Right ventricle myocardium inferior (tissue), 1 donor: ENCODE measurements at regions not wholly inside any gene's neighbourhood (a gene's known extent, or its start where the extent isn't known, plus 50 kb on each side); places are given as distances from the start of the nearest gene placed in this dataset.

ENCODE experiments used
- ATAC-seq: fragments of 200-7000 bp; cut with Tn5 transposase; one replicate; pipeline ENCODE4 v1.9.1; 2020; ENCODE audit warnings: mild to moderate bottlenecking, moderate library complexity
- DNase-seq: peaks from one replicate; pipeline ENCODE4 v3.0.0; 2021; ENCODE audit errors: missing footprints
- intact Hi-C: fragments of 100-400 bp; cut with DNase I; formaldehyde crosslinking; loops from one replicate; pipeline ENCODE4 v1.11.0; 2022
- donor health status: DM: no; HTN: yes; CAD: no; lungs with severe emphysema.

DNA sequence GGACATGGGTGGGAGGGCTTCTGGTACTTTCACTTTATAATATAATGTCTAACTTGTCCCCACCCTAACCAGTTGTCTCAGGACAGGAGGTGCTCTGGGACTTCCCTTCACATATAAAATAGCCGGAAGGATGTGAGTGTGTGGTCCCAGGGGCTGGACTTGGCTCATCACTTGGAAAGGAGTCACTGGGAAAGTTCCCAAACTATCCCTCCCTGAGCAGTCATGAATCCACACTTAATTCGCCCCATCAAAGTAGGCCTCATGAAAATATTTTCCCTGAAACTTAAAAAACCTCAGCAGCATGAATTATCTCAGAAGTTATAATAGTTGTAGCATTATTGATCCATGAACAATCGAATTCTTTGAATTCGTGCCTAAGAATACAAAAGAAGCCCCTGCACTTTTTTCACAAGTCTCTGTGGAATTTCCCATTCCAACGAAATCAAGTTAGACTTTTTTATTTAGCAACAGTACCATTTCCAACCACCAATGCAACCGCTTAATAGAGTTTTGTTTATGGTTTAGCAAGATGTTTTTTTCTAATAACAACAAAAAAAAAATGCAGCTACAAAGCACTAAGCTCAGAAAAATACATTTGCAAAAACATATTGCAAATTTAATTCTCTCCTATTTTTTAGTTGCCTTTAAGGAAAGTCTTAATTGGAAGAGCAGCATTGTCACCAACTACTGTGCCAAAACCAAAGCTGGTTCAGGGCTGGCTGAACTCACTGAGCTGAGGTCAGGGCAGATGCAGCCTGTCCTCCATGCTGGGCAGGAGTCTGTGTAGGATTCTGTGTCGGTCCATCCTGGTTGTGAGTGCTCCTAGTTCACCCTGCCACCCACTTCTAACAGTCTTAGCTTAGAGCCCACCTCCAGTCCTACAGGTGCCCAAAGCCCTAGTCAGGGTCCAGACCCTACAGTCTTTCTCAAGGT, 68.8 kb upstream of the SPTBN1 start:
- intact Hi-C loops = no loop called here
- peak; percentile 88 for ATAC-seq
- peak; percentile 68 for DNase-seq

DNA sequence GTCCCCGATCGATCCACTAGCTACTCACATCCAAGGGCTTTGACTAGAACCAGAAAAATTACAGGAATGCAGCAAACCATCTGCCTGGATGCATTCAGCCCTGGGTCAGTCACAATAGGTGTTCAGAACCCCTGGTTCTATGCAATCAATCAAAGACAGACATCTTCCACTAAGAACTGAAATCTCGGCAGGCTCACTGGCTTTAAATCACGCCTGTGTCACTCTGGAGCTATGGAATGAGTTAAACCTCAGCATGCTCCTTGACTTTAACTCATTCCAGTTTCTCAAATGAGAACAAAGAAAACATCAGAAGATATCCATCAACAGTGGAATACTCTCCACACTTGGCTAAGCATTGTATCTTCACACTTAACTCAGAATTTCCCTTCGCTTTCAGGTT, 68.1 kb upstream of the SPTBN1 start:
- DNase-seq (no peak), ATAC-seq (no peak)
- intact Hi-C loops = no loop called here

DNA sequence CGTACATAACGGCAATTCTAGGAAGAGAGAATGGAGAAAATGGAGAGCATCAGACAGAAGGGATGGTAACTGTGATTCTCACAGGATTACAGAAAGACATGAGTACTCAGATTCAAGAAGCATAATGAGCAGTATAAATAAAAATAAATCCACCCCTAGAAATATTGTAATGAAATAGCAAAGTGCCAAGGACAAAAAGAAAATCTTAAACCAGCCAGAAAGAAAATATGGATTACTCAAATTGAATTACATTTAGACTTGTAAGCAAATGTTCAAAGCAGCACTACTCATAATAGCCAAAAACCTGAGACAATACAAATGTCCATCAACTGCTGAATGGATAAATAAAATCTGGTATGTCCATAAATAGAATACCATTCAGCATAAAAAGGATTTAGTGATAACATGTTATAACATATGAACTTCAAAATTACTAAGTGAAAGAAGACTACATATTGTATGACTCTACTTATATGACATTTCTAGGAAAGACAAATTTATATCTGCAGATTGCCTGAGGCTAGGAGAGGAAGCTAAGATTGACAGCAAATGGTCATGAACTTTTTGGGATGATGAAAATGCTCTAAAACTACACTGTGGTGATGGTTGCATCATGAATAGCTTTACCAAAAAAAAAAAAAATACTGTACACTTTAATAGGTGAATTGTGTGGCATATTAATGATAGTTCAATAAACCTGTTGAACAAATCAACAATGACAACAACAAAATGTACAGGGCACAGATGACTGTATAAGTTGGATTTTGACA, 63.4 kb upstream of the SPTBN1 start:
- DNase-seq (no peak), ATAC-seq (no peak)
- intact Hi-C loops = no loop called here

DNA sequence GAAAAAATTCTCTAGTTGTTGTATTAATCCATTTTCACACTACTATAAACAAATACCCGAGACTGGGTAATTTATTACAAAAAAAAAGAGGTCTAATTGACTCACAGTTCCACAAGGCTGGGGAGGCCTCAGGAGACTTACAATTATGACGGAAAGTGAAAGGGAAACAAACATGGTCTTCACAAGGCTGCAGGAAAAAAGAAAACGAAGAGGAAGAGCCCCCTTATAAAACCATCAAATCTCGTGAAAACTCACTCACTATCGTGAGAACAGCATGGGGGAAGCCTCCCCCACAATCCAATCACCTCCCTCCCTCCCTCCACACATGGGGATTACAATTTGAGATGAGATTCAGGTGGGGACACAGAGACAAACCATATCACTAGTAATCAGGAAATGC, 61.7 kb upstream of the SPTBN1 start:
- no peak for DNase-seq
- intact Hi-C loops = no loop called here

DNA sequence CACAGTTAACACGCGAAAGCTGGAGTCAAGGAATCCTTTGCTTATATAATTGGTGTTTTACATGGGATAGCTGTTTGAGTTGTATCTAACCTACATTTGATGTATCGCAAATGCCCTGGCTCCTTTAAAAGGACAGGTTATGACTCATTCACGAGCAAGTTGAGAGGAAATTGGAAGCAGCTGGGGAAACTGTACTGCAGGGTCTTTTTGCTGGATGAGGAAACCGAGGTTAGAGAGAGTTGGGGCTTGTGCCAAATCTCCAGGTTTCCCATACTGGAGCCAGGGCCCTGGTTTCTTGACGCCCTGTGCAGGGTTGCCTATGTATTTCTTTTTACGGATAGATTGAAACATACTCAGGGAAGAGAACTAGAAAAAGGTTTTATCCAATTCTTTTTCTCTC, 60.0 kb upstream of the SPTBN1 start:
- intact Hi-C loops = no loop called here
- ATAC-seq (no peak), DNase-seq (no peak)

More for the DNA sequence above, 61.7 kb upstream of the SPTBN1 start:
- ATAC-seq = no peak

DNA sequence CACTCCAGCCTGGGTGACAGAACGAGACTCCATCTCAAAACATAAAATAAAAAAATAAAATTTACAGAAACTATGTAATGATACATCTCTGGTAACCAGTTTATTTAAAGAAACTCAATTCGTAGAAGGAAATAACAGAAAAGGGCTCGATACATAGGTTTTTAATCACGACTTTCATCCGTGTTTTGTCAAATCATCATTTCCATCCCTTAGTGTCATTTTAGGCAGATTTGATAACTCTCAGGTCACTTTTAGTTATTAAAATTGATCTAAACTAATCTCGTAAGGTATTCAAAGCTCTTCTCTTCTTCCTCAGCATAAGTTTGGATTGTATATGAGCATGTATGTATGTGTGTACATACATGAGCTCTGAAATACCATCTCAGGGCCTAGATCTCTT, 59.3 kb upstream of the SPTBN1 start:
- no peak for DNase-seq
- no peak for ATAC-seq
- intact Hi-C loops = no loop called here

DNA sequence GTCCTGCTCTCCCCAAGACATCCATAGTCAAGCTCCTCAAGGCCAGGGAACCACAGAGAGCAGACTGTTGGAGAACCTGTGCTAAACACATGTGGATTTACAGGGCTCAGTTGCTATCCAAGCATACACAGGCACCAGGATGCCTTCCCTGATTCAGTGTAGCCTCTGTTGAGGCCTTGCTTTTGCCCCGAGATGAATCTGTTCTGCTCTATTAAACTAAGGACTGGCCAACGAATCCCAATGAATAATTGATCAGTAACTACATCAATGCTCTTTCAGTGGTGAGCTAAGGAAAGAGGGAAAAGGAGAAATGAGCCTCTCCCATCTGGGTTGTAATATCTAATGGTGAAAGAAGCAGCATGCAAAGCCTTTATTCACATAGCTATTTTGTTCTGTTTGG, 58.7 kb upstream of the SPTBN1 start:
- ATAC-seq = no peak
- DNase-seq = no peak
- intact Hi-C loops = no loop called here

DNA sequence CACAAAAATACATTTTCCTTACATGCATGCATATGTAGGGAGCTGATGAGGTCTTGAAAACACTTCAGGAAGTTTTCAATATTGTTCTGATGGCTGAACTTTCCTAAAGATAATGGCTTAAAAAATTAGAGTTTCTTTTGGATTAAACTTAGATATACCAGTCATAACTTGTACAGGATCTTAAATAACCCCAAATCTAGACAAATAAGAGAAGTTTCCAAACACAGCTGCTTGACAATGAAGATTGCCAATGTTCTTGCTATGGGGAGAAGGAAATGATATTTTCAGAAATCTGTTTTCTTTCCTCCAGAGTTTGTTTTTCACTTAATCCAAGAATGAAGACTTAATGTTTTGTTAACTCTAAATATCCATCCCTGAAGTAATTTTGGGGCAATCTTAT, 54.6 kb upstream of the SPTBN1 start:
- intact Hi-C loops = no loop called here
- peak; percentile 34 for ATAC-seq
- no peak for DNase-seq

DNA sequence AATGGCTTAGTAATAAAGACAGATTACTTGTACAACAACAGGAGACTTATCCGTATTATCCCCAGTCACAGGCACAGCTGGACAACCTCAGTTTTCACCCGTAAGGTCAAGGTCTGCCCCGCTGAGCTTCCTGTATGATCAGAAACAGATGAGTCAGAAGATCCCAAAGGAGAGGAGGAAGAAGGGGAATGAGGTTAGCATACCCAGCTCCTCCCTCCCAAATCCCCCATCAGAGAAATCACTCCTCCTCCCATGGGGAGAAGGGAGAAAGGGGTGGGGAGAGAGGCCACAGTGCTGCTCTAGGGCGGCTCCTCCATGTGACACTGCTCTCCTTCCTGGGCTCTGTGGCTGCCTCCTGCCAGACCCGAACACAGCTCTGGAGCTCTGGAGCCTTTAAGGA, 53.8 kb upstream of the SPTBN1 start:
- intact Hi-C loops = no loop called here
- DNase-seq (peak; percentile 78), ATAC-seq (peak; percentile 96)

DNA sequence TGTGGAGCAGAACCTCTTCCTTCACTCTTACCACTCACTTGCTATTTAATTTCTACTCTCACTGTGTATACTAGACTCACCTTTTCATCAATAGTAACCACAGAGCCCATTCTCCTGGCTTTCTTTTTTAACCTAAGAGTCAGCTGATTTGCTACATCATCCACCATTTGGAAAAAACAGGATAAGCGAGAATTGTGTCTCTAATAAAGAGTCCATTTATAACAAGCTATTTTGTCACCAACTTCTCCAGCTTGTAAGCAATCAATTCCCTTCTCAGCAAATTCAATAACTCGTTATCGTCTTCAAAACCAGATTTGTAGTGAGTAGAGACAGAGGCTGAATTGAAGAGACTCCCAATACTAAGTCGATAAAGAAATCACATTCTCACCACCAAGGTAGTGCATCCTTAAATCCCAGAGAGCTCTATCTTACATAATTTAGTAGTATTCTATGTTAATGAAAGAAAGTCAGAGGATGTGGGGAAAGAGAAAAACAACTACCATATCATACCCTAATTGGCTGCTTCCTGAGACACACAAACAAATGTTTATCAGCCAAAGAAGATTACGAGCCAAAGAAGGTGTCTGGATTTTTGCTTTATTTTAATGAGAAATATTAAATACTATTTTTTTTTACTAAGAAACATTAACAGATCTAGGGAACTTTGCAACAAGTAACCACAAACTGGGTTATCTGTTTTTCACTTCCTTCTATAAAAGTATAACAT, 52.5 kb upstream of the SPTBN1 start:
- DNase-seq = no peak
- ATAC-seq = no peak
- intact Hi-C loops = no loop called here

DNA sequence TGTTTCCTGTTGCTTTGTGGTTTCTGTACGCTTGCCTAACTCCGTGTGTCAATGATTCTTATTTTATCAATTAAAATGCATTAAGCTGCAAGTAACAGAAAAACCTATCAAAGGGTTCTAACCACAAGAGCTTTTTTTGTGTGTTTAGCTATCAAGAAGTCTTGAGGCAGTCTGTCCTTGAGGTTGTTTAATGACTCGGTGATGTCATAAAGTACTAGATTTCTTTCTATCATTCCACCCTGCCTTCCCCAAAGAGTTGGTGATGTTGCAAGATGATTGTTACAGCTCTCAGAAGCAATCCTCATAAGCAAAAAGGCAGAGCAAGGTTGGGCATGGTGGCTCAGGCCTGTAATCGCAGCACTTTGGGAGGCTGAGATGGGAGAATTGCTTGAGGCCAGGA, 51.9 kb upstream of the SPTBN1 start:
- intact Hi-C loops = no loop called here
- DNase-seq (no peak), ATAC-seq (peak; percentile 35)

DNA sequence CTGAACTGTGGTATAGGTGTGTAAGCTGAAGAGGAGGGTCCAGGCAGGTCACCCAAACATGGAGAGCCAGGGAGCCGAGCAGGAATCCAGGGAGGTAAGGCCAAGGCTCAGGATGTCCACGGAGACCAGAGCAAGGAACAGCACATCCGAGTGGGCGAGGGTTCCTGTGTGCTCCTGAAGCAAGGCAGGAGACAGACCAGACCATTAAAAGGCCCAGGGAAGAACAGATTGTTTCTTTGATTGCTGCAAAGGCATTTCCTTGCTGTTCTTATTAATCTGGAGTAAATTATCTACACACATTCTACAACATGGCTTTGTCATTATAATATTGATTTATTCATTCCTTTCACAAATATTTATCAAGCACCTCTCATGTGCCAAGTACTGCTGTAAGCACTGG, 50.1 kb upstream of the SPTBN1 start:
- DNase-seq (no peak), ATAC-seq (no peak)

More for the DNA sequence above, 50.1 kb upstream of the SPTBN1 start:
- intact Hi-C loops = no loop called here
